ENCODE measurements at regions not wholly inside any gene's neighbourhood (a gene's known extent, or its start where the extent isn't known, plus 50 kb on each side); places are given as distances from the start of the nearest gene placed in this dataset.

DNA sequence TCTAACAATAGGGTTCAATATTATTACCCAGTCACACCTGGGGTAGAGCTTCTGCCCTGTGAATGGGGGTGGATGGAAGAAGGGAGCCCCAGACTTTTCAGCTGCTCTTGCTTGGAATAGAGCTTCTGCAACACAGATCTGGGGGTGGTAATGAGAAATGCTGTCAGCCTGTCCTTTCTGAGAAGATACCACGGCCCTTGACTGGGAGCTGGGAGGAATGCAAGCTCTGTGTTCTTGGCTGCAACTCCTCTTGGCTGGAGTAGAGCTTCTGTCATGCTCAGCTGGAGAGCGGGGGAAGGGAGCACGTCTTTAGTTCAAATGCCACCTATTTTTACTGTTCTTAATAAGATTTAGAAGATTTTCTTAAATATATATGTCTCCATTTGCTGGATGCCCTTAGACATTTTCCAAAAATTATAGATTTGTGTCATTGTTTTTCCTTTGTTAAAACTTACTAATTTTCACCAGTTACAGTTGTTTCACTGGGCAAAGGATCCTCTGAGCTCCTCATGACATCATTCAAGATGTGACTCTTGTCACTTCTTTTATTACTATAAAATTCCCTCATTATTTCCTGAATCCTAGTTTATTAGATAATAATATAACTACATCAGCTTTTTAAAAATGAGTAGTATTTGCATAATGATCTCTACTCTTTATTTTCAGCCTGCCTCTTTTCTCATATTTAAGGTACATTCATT, 180.0 kb upstream of the TGFBR2 start:
- no peak for DNase-seq
- BruUV-seq (replicated peaks) = no TSS peak
- Mint-ChIP-seq H3K4me1 (ENCODE audit: low read depth, unreplicated experiment) (no peaks in the 10 kb centered on the region), H3K9me3 (ENCODE audit: unreplicated experiment) (no peaks in the 10 kb centered on the region), H3K36me3 (ENCODE audit: insufficient read depth, unreplicated experiment) (no peaks in the 10 kb centered on the region), H3K4me3 (ENCODE audit: unreplicated experiment) (no peak overlapping the region), H3K27me3 (ENCODE audit: insufficient read depth, unreplicated experiment) (no peaks in the 10 kb centered on the region), H3K27ac (ENCODE audit: unreplicated experiment) (no peak overlapping the region)
- ChIA-PET CTCF (no interaction called here), POLR2A (no interaction called here)
- no peaks in the 10 kb centered on the region for H3K27me3 ChIP-seq (replicated peaks; ENCODE audit: control insufficient read depth, insufficient read depth, low read length)
- intact Hi-C loops (cut with micrococcal nuclease; ENCODE audit: unreplicated experiment) = no loop called here
- H3K4me1 ChIP-seq = no peaks in the 10 kb centered on the region
- H3K9me3 ChIP-seq = no peaks in the 10 kb centered on the region
- TF ChIP-seq, protein P1, sequence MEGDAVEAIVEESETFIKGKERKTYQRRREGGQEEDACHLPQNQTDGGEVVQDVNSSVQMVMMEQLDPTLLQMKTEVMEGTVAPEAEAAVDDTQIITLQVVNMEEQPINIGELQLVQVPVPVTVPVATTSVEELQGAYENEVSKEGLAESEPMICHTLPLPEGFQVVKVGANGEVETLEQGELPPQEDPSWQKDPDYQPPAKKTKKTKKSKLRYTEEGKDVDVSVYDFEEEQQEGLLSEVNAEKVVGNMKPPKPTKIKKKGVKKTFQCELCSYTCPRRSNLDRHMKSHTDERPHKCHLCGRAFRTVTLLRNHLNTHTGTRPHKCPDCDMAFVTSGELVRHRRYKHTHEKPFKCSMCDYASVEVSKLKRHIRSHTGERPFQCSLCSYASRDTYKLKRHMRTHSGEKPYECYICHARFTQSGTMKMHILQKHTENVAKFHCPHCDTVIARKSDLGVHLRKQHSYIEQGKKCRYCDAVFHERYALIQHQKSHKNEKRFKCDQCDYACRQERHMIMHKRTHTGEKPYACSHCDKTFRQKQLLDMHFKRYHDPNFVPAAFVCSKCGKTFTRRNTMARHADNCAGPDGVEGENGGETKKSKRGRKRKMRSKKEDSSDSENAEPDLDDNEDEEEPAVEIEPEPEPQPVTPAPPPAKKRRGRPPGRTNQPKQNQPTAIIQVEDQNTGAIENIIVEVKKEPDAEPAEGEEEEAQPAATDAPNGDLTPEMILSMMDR (IDR thresholded peaks at IDR 0.05; ENCODE audit: insufficient read depth in 1 of 2, low read depth in 1 of 2, low read length in 1 of 2, severe bottlenecking in 1 of 2, unreplicated experiment in 1 of 2) = no peak
- H3K4me3 ChIP-seq (ENCODE audit: low read depth, low read length) = no peak overlapping the region
- H3K36me3 ChIP-seq (ENCODE audit: control insufficient read depth, insufficient read depth, low read length) = no peaks in the 10 kb centered on the region

DNA sequence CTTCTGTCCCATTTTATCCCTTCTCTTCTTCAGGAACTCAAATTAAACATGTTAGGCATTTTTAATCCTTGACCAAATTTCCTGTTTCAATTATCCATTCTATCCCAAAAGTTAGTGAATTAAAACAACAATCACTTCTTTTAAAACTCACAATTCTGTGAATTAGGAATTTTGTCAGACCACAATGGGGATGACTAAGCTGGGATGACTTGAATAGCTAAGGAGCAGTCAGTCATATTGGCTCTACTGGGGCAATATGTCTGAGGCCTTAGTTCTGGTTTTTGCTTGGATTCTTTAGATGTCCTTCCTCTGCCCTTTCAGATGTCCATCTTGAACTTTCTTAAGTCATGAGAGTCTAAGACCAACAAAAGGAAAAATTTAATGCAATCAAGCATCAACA, 178.2 kb upstream of the TGFBR2 start:
- no TSS peak for BruUV-seq (replicated peaks)
- POLR2A ChIA-PET = no interaction called here
- Mint-ChIP-seq H3K9me3 (ENCODE audit: unreplicated experiment) (no peaks in the 10 kb centered on the region), H3K27ac (ENCODE audit: unreplicated experiment) (no peak overlapping the region), H3K36me3 (ENCODE audit: insufficient read depth, unreplicated experiment) (no peaks in the 10 kb centered on the region), H3K27me3 (ENCODE audit: insufficient read depth, unreplicated experiment) (no peaks in the 10 kb centered on the region), H3K4me1 (ENCODE audit: low read depth, unreplicated experiment) (no peaks in the 10 kb centered on the region), H3K4me3 (ENCODE audit: unreplicated experiment) (no peak overlapping the region)
- CTCF ChIA-PET = no interaction called here
- intact Hi-C loops (cut with micrococcal nuclease; ENCODE audit: unreplicated experiment) = no loop called here
- Histone ChIP-seq H3K4me3 (ENCODE audit: low read depth, low read length) (no peak overlapping the region), H3K9me3 (no peaks in the 10 kb centered on the region), H3K36me3 (ENCODE audit: control insufficient read depth, insufficient read depth, low read length) (no peaks in the 10 kb centered on the region), H3K27me3 (replicated peaks; ENCODE audit: control insufficient read depth, insufficient read depth, low read length) (no peaks in the 10 kb centered on the region), H3K4me1 (no peaks in the 10 kb centered on the region)
- TF ChIP-seq, protein P1 (IDR thresholded peaks at IDR 0.05; ENCODE audit: insufficient read depth in 1 of 2, low read depth in 1 of 2, low read length in 1 of 2, severe bottlenecking in 1 of 2, unreplicated experiment in 1 of 2) = no peak
- no peak for DNase-seq

DNA sequence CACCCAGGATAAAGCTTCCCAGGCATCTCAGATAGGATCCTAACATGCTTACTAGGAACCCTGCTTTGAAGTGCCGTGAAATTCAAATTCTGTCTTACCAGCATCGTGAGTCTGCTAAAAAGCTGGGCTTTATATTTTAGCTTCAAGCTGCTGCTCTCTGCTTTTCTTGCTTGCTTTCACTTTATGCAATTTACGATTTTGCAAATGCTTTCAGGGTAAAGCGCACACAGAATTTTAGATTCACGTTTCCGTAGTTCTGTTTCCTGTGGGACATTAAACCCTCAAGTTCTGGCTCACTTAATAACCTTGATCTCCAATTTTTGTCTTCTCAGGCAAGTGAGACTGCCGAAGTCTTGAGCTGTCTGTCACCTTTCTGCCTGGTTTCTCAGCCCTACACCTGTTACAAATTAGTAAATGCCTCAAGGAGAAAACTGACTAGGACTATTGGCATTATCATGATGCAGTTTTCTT, 170.5 kb upstream of the TGFBR2 start:
- intact Hi-C loops (cut with micrococcal nuclease; ENCODE audit: unreplicated experiment) = loop anchor here (5.0 kb wide), 1 partner anchor 119 kb away; no protein-coding TSS in a partner anchor
- BruUV-seq (replicated peaks) = no TSS peak
- Histone ChIP-seq H3K4me3 (ENCODE audit: low read depth, low read length) (no peak overlapping the region), H3K27me3 (replicated peaks; ENCODE audit: control insufficient read depth, insufficient read depth, low read length) (no peaks in the 10 kb centered on the region), H3K36me3 (ENCODE audit: control insufficient read depth, insufficient read depth, low read length) (no peaks in the 10 kb centered on the region), H3K4me1 (peaks cover 10% of the 10 kb centered on the region), H3K9me3 (no peaks in the 10 kb centered on the region)
- no peaks in the 10 kb centered on the region for H3K9me3 Mint-ChIP-seq (ENCODE audit: unreplicated experiment)
- TF ChIP-seq, protein P1 (IDR thresholded peaks at IDR 0.05; ENCODE audit: insufficient read depth in 1 of 2, low read depth in 1 of 2, low read length in 1 of 2, severe bottlenecking in 1 of 2, unreplicated experiment in 1 of 2) = no peak
- H3K4me3 Mint-ChIP-seq (ENCODE audit: unreplicated experiment) = no peak overlapping the region
- ChIA-PET POLR2A (no interaction called here), CTCF (no interaction called here)
- H3K27me3 Mint-ChIP-seq (ENCODE audit: insufficient read depth, unreplicated experiment) = no peaks in the 10 kb centered on the region
- H3K36me3 Mint-ChIP-seq (ENCODE audit: insufficient read depth, unreplicated experiment) = no peaks in the 10 kb centered on the region
- no peak overlapping the region for H3K27ac Mint-ChIP-seq (ENCODE audit: unreplicated experiment)
- peaks cover 15% of the 10 kb centered on the region for H3K4me1 Mint-ChIP-seq (ENCODE audit: low read depth, unreplicated experiment)
- DNase-seq = no peak

Data from Caco-2 (cell line).